Gastrocnemius medialis (tissue), 4 donors: ENCODE measurements at regions not wholly inside any gene's neighbourhood (a gene's known extent, or its start where the extent isn't known, plus 50 kb on each side); places are given as distances from the start of the nearest gene placed in this dataset.

ENCODE experiments used
- POLR2A ChIP-seq, 2 donors: fragments of 450-650 bp; IDR thresholded peaks; one replicate each; pipeline ENCODE4 v1.6.1; 2017; ENCODE audit warnings: antibody characterized with exemption in 2 of 2, mild to moderate bottlenecking in 2 of 2, moderate library complexity in 2 of 2
- TF ChIP-seq, protein P1 (sequence below), 5 experiments: fragments of 450-650 bp in 3 of 5; fragments of 200-600 bp in 2 of 5; sonication (generic) in 2 of 5; IDR thresholded peaks in 4 of 5; conservative IDR thresholded peaks in 1 of 5; 1 replicate in 4 of 5; 2 replicates in 1 of 5; pipeline ENCODE4 v1.5.1; 2016 to 2019; ENCODE audit warnings: antibody characterized with exemption in 5 of 5, mild to moderate bottlenecking in 3 of 5, moderate library complexity in 3 of 5

DNA sequence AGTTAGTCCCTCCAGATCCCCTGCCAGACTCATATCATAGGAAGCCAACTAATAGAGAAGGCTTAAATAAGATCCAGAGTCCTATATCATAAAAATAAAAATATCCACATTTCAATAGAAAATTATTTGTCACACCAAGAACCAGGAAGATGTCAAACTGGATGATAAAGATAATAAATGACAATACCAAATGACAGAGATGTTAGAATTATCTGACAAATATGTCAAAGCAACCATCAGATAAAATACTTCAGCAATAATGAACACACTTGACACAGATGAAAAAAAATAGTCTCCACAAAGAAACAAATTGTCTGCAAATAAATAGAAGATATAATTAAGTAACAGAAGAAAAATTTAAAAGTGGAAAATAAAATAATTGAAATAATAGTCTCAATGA, 300.7 kb upstream of the FTMT start:
- TF ChIP-seq POLR2A (IDR thresholded peaks at IDR 0.05) = no peak
- TF ChIP-seq, protein P1, sequence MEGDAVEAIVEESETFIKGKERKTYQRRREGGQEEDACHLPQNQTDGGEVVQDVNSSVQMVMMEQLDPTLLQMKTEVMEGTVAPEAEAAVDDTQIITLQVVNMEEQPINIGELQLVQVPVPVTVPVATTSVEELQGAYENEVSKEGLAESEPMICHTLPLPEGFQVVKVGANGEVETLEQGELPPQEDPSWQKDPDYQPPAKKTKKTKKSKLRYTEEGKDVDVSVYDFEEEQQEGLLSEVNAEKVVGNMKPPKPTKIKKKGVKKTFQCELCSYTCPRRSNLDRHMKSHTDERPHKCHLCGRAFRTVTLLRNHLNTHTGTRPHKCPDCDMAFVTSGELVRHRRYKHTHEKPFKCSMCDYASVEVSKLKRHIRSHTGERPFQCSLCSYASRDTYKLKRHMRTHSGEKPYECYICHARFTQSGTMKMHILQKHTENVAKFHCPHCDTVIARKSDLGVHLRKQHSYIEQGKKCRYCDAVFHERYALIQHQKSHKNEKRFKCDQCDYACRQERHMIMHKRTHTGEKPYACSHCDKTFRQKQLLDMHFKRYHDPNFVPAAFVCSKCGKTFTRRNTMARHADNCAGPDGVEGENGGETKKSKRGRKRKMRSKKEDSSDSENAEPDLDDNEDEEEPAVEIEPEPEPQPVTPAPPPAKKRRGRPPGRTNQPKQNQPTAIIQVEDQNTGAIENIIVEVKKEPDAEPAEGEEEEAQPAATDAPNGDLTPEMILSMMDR (IDR thresholded peaks at IDR 0.05 in 4 of 5, conservative IDR thresholded peaks at IDR 0.05 in 1 of 5) = no peak
